Duodenal mucosa (tissue), 2 donors: ENCODE measurements at regions not wholly inside any gene's neighbourhood (a gene's known extent, or its start where the extent isn't known, plus 50 kb on each side); places are given as distances from the start of the nearest gene placed in this dataset.

Experiments used
- H3K27ac ChIP-seq: one replicate; pipeline ENCODE4 v1.7.0; 2013; ENCODE audit warnings: low read depth, low read length
- H3K27me3 ChIP-seq, 2 donors: one replicate each; pipeline ENCODE4 v1.7.0; 2013; ENCODE audit warnings: low read length in 2 of 2, control low read depth in 1 of 2; ENCODE audit not compliant: insufficient read depth in 2 of 2, control insufficient read depth in 1 of 2
- H3K36me3 ChIP-seq, 2 donors: one replicate each; pipeline ENCODE4 v1.7.0; 2013; ENCODE audit warnings: low read length in 2 of 2, control low read depth in 1 of 2; ENCODE audit not compliant: insufficient read depth in 2 of 2, control insufficient read depth in 1 of 2
- H3K4me1 ChIP-seq, 2 donors: one replicate each; pipeline ENCODE4 v1.7.0; 2013; ENCODE audit warnings: low read length in 2 of 2, control low read depth in 1 of 2; ENCODE audit not compliant: insufficient read depth in 2 of 2, control insufficient read depth in 1 of 2
- H3K4me3 ChIP-seq, 2 donors: one replicate each; pipeline ENCODE4 v1.7.0; 2013; ENCODE audit warnings: low read length in 2 of 2, low read depth in 1 of 2
- H3K9ac ChIP-seq, 2 donors: one replicate each; pipeline ENCODE4 v1.7.0; 2013; ENCODE audit warnings: low read length in 2 of 2, low read depth in 1 of 2
- H3K9me3 ChIP-seq, 2 donors: one replicate each; pipeline ENCODE4 v1.7.0; 2013; ENCODE audit warnings: low read length in 2 of 2, control low read depth in 1 of 2; ENCODE audit not compliant: control insufficient read depth in 1 of 2

DNA sequence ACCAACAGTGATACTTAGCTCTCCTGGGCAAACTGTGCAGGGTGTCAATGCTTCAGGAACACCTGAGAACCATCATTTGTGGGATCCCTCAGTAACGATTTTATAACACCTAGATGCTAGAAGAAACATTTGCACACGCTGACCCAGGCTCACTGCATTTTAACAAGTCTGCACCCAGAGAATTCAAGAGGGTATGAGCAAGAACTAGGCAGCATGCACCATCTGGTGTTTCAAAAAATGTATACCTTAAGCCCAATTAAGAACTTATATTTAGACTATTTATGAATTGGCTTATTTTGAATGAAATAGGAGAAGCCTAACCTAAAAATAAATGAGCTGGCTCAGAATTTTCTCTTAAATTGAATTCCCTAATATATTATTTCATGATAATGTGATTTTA lies 400.5 kb downstream of the GPATCH2 start:
- Histone ChIP-seq H3K36me3 (no peaks in the 10 kb centered on the region), H3K9ac (no peak overlapping the region), H3K4me3 (no peak overlapping the region)

DNA sequence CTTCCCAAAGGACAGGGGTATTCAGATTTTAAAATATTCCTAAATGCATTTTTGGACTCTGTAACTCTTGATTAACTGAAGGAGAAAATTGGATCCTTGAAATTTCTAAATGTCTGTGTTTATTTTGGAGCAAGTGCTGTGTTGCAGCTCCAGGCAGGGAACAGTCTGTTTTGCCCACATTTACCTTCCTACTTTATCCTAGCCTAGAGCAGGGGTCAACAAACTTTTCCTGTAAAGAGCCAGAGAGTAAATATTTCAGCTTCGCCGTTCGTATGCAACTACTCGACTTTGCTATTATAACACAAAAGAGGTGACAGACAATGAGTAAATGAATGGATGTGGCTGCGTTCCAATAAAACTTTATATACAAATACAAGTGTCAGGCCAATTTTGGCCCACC lies 402.2 kb downstream of the GPATCH2 start:
- Histone ChIP-seq H3K9ac (no peak overlapping the region), H3K4me1 (no peaks in the 10 kb centered on the region), H3K9me3 (no peaks in the 10 kb centered on the region), H3K27ac (no peak overlapping the region), H3K4me3 (no peak overlapping the region), H3K27me3 (no peaks in the 10 kb centered on the region), H3K36me3 (no peaks in the 10 kb centered on the region)

More for the DNA sequence above, 400.5 kb downstream of the GPATCH2 start:
- H3K4me1 ChIP-seq: no peaks in the 10 kb centered on the region
- no peaks in the 10 kb centered on the region for H3K27me3 ChIP-seq
- H3K9me3 ChIP-seq: no peaks in the 10 kb centered on the region
- H3K27ac ChIP-seq: no peak overlapping the region

DNA sequence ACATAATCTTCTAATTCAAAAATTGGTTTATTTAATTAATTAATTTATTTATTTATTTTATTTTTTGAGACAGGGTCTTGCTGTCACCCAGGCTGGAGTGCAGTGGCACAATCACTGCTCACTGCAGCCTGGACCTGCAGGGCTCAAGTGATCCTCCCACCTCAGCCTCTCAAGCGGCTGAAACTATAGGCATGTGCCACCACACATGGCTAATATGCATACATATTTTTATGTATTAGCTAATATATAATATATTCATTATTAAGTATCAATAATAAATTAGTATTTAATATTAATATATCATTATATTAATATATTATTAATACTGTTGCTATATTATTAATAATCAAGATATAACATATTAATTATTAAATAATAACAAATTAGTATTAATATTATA lies 406.7 kb downstream of the GPATCH2 start:
- H3K4me3 ChIP-seq: no peak overlapping the region
- H3K27ac ChIP-seq: no peak overlapping the region
- no peak overlapping the region for H3K9ac ChIP-seq
- H3K9me3 ChIP-seq: no peaks in the 10 kb centered on the region
- no peaks in the 10 kb centered on the region for H3K4me1 ChIP-seq
- no peaks in the 10 kb centered on the region for H3K27me3 ChIP-seq
- no peaks in the 10 kb centered on the region for H3K36me3 ChIP-seq

DNA sequence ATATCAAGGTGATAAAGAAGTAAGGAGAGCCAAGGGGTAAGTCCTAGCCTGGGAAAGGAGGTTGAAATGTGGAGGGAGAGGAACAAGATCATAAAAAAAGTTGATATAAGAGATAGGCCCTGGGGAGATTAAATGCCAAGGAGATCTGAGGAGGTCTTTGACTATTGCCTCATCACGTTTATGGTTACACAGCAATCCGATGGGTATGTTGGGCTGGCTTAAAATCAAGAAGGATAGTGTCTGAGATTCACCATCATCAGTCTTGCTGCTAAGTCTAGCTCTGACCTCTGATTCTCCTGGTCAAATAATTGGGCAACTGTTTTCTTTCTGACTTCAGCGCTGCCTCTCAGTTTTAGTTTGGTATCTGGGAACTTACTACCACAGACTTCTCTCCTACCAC lies 416.3 kb downstream of the GPATCH2 start:
- H3K27me3 ChIP-seq: no peaks in the 10 kb centered on the region
- no peak overlapping the region for H3K9ac ChIP-seq
- no peaks in the 10 kb centered on the region for H3K36me3 ChIP-seq
- no peaks in the 10 kb centered on the region for H3K4me1 ChIP-seq
- H3K27ac ChIP-seq: no peak overlapping the region
- H3K9me3 ChIP-seq: no peaks in the 10 kb centered on the region
- no peak overlapping the region for H3K4me3 ChIP-seq

DNA sequence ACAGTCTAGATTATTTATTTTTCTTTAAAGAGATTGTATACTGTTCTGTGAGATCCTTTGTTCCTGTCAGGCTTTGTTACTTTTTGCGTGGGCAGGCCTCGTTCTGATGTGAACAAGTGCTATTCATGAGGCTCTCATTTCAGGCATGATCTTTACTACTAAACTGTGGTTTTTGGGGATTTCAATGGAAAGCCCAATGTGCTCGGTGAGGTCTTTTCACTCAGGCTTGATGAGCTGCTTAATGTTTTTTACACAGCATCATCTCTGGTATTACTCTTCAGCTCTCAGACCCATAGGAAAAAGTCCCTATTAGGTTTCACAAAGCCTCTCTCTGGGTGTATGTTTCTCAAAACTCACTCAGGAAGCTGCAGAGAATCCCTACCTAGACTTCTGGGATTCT lies 419.4 kb downstream of the GPATCH2 start:
- Histone ChIP-seq H3K9ac (no peak overlapping the region), H3K27me3 (no peaks in the 10 kb centered on the region), H3K9me3 (no peaks in the 10 kb centered on the region), H3K27ac (no peak overlapping the region), H3K4me3 (no peak overlapping the region), H3K4me1 (no peaks in the 10 kb centered on the region), H3K36me3 (no peaks in the 10 kb centered on the region)

DNA sequence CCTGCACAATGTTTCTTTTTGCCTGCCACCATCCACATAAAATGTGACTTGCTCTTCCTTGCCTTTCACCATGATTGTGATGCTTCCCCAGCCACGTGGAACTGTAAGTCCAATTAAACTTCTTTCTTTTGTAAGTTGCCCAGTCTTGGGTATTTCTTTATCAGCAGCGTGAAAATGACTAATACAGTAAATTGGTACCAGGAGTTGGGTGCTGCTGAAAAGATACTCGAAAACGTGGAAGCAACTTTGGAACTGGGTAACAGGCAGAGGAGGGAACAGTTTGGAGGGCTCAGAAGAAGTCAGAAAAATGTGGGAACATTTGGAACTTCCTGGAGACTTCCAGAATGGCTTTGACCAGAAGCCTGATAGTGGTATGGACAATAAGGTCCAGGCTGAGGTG lies 425.3 kb downstream of the GPATCH2 start:
- H3K9ac ChIP-seq: no peak overlapping the region
- no peak overlapping the region for H3K27ac ChIP-seq
- H3K9me3 ChIP-seq: peaks cover 0 to 3% of the 10 kb centered on the region in 2 donors
- H3K4me3 ChIP-seq: no peak overlapping the region
- no peaks in the 10 kb centered on the region for H3K36me3 ChIP-seq
- H3K27me3 ChIP-seq: no peaks in the 10 kb centered on the region
- no peaks in the 10 kb centered on the region for H3K4me1 ChIP-seq

DNA sequence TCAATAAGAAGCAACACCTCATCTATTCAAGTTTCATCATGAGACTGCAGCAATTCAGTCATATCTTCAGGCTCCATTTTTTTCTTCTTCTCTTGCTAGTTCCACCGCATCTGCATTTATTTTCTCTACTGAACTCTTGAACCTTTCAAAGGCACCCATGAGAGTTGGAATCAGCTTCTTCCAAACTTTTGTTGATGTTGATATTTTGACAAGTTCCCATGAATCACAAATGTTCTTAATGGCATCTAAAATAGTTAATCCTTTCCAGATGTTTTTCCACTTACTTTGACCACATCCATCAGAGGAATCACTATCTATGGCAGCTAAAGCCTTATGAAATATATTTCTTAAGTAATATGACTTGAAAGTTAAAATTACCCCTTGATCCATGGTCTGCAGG lies 434.3 kb downstream of the GPATCH2 start:
- Histone ChIP-seq H3K9me3 (no peaks in the 10 kb centered on the region), H3K4me1 (no peaks in the 10 kb centered on the region)

DNA sequence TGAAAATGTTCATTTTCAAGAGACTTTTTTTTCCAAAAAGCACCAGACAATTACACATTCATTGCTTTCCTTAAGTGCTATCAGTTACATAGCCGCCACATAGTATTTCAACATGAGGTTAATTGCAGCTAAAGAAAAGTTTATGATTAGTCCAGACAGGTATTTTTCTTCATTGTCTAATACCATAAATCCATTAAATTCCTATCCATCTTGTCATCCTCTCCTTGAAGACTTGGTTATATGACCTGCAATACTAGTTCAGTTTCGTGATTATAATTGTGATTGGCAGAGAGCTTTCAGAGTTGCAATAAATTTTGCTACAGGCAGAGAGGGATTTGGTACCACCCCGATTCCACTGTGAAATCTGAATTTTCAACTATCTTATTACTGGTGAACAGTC lies 437.7 kb downstream of the GPATCH2 start:
- no peak overlapping the region for H3K4me3 ChIP-seq
- no peaks in the 10 kb centered on the region for H3K36me3 ChIP-seq
- H3K27ac ChIP-seq: no peak overlapping the region
- H3K27me3 ChIP-seq: no peaks in the 10 kb centered on the region
- no peaks in the 10 kb centered on the region for H3K4me1 ChIP-seq
- no peak overlapping the region for H3K9ac ChIP-seq
- no peaks in the 10 kb centered on the region for H3K9me3 ChIP-seq

More for the DNA sequence above, 434.3 kb downstream of the GPATCH2 start:
- no peaks in the 10 kb centered on the region for H3K27me3 ChIP-seq
- no peak overlapping the region for H3K9ac ChIP-seq
- no peak overlapping the region for H3K27ac ChIP-seq
- no peak overlapping the region for H3K4me3 ChIP-seq
- H3K36me3 ChIP-seq: no peaks in the 10 kb centered on the region

DNA sequence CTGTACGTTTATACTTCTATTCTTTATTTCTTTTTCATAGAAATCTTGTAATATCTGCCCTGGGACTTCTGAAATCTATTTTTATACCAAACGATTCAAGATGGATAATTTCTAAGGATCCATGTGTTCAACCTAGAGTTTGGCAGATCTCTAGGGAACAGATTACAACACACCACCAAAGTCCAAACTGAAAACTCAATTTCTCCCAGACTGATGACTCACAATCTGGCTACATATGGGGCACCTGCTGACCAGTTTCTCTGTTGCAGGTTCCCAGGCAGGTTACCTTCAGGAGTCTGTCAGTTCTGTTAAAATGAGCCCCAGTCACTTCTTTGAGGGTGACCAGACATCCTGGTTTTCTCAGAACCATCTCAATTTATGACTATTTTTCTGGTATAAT lies 439.4 kb downstream of the GPATCH2 start:
- no peak overlapping the region for H3K9ac ChIP-seq
- H3K4me3 ChIP-seq: no peak overlapping the region
- no peak overlapping the region for H3K27ac ChIP-seq
- no peaks in the 10 kb centered on the region for H3K36me3 ChIP-seq
- H3K4me1 ChIP-seq: no peaks in the 10 kb centered on the region
- H3K9me3 ChIP-seq: no peaks in the 10 kb centered on the region
- no peaks in the 10 kb centered on the region for H3K27me3 ChIP-seq

DNA sequence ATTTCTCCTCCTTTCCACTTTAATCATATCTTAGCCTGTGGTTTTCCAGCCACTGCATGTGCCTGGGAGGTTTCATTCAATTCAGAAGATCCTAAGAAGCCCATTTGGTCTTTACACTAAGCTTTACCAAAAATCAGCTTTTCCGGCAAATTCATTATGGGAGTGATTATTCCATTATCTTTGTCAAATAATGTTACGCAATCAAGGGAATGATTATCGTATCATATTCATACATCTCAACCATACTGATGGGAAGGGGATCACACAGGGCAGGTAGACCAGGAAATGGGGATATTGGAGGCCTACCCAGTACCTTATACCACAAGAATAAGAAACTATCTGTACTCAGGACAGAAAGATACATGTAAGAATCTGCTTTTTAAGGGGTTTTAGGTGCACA lies 440.5 kb downstream of the GPATCH2 start:
- H3K9me3 ChIP-seq: no peaks in the 10 kb centered on the region
- H3K27me3 ChIP-seq: no peaks in the 10 kb centered on the region
- no peak overlapping the region for H3K9ac ChIP-seq
- H3K4me1 ChIP-seq: no peaks in the 10 kb centered on the region
- no peak overlapping the region for H3K27ac ChIP-seq
- no peak overlapping the region for H3K4me3 ChIP-seq
- no peaks in the 10 kb centered on the region for H3K36me3 ChIP-seq

DNA sequence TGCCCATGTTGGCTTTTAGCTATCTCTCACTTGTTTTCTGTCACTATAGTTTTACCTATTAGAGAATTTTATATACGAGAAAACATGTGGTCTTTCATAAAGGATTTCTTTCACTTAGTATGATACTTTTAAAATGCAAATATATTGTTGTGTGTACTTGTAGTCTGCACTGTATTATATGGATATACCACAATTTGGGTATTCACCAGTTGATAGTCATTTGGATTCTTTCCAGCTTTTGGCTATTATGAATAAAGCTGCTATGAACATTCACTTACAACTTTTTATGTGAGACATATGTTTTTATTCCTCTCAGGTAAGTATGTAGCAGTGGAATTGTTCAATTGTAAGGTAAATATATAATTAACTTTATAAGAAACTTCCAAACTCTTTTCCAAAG lies 441.5 kb downstream of the GPATCH2 start:
- no peaks in the 10 kb centered on the region for H3K27me3 ChIP-seq
- no peaks in the 10 kb centered on the region for H3K9me3 ChIP-seq
- H3K9ac ChIP-seq: no peak overlapping the region
- no peaks in the 10 kb centered on the region for H3K36me3 ChIP-seq
- no peaks in the 10 kb centered on the region for H3K4me1 ChIP-seq
- H3K4me3 ChIP-seq: no peak overlapping the region
- no peak overlapping the region for H3K27ac ChIP-seq
